IMR-90 (cell line): ENCODE measurements at regions not wholly inside any gene's neighbourhood (a gene's known extent, or its start where the extent isn't known, plus 50 kb on each side); places are given as distances from the start of the nearest gene placed in this dataset.

ENCODE experiments used
- ATAC-seq: fragments of 200-7000 bp; cut with Tn5 transposase; 2 replicates; pipeline ENCODE4 v1.9.1; 2020; ENCODE audit warnings: low read depth, mild to moderate bottlenecking, moderate library complexity
- BruUV-seq: library from RNA; stranded (reverse); fragments of 400-500 nt; replicated peaks from 2 replicates; lab custom pipeline; 2021; lab: Mats Ljungman, UMichigan
- CTCF ChIA-PET: fragments of 300-600 bp; formaldehyde crosslinking; extraction: SDS; loops from one replicate; lab custom pipeline; 2021; ENCODE audit warnings: antibody characterized with exemption; lab: Yijun Ruan, JAX
- POLR2A ChIA-PET: fragments of 300-600 bp; sonication (Branson Sonifier 250); formaldehyde crosslinking; loops from one replicate; lab custom pipeline; 2022; ENCODE audit warnings: antibody characterized with exemption; ENCODE audit not compliant: unreplicated experiment; lab: Charles Lee
- DNase-seq: peaks from one replicate; pipeline ENCODE4 v3.0.0; 2013
- H2AFZ ChIP-seq: replicated peaks from 2 replicates; pipeline ENCODE3; 2013; ENCODE audit warnings: low read length, mild to moderate bottlenecking; ENCODE audit not compliant: poor library complexity
- H2AK5ac ChIP-seq: 2 replicates; pipeline ENCODE4 v1.6.1; 2013; ENCODE audit warnings: low read depth, low read length, inconsistent platforms
- H2AK9ac ChIP-seq: replicated peaks from 2 replicates; pipeline ENCODE3; 2013; ENCODE audit warnings: mild to moderate bottlenecking, low read depth, low read length, moderate library complexity; ENCODE audit not compliant: poor library complexity
- H2BK120ac ChIP-seq: 2 replicates; pipeline ENCODE4 v1.6.1; 2013; ENCODE audit warnings: low read depth, low read length, inconsistent platforms
- H2BK15ac ChIP-seq: 3 replicates; pipeline ENCODE4 v1.6.1; 2013; ENCODE audit warnings: low read depth, low read length, inconsistent platforms
- H2BK20ac ChIP-seq: 2 replicates; pipeline ENCODE4 v1.6.1; 2013; ENCODE audit warnings: low read depth, mild to moderate bottlenecking, inconsistent platforms, low read length, moderate library complexity
- H2BK5ac ChIP-seq: 2 replicates; pipeline ENCODE4 v1.6.1; 2013; ENCODE audit warnings: mild to moderate bottlenecking, low read depth, low read length, inconsistent platforms; ENCODE audit not compliant: poor library complexity, severe bottlenecking
- H3K14ac ChIP-seq: replicated peaks from 2 replicates; pipeline ENCODE4 v1.6.1; 2013; ENCODE audit warnings: low read depth, low read length, inconsistent platforms
- H3K18ac ChIP-seq: 2 replicates; pipeline ENCODE4 v1.6.1; 2013; ENCODE audit warnings: low read depth, low read length, control low read depth
- H3K23ac ChIP-seq: 2 replicates; pipeline ENCODE4 v1.6.1; 2013; ENCODE audit warnings: low read depth, low read length, inconsistent platforms
- H3K27ac ChIP-seq: 2 replicates; pipeline ENCODE4 v1.5.1; 2013; ENCODE audit warnings: mild to moderate bottlenecking, control low read depth, low read length; ENCODE audit not compliant: insufficient read depth
- H3K27me3 ChIP-seq: 2 replicates; pipeline ENCODE4 v1.6.1; 2013; ENCODE audit warnings: low read length; ENCODE audit not compliant: control insufficient read depth, insufficient read depth
- H3K36me3 ChIP-seq: 2 replicates; pipeline ENCODE4 v1.6.1; 2013; ENCODE audit warnings: low read length, mixed read lengths; ENCODE audit not compliant: control insufficient read depth, insufficient read depth
- H3K4ac ChIP-seq: 2 replicates; pipeline ENCODE4 v1.6.1; 2013; ENCODE audit warnings: low read depth, low read length, inconsistent platforms
- H3K4me1 ChIP-seq: 2 replicates; pipeline ENCODE4 v1.6.1; 2013; ENCODE audit warnings: low read length, mixed read lengths; ENCODE audit not compliant: control insufficient read depth, insufficient read depth
- H3K4me2 ChIP-seq: 2 replicates; pipeline ENCODE4 v1.6.1; 2013; ENCODE audit warnings: low read depth, mild to moderate bottlenecking, control low read depth, low read length, moderate library complexity
- H3K4me3 ChIP-seq: 2 replicates; pipeline ENCODE4 v1.5.1; 2013; ENCODE audit warnings: low read depth, mild to moderate bottlenecking, control low read depth, low read length, moderate library complexity; ENCODE audit not compliant: insufficient read depth
- H3K56ac ChIP-seq: 2 replicates; pipeline ENCODE4 v1.6.1; 2013; ENCODE audit warnings: low read length, inconsistent platforms; ENCODE audit not compliant: insufficient read depth; ENCODE audit errors: extremely low read depth
- H3K79me1 ChIP-seq, 2 experiments: 2 replicates each; pipeline ENCODE4 v1.6.1; 2013; ENCODE audit warnings: low read length in 2 of 2, inconsistent platforms in 1 of 2, low read depth in 1 of 2
- H3K9ac ChIP-seq: 2 replicates; pipeline ENCODE4 v1.6.1; 2013; ENCODE audit warnings: low read depth, low read length, control low read depth
- H3K9me1 ChIP-seq: 2 replicates; pipeline ENCODE4 v1.6.1; 2013; ENCODE audit warnings: low read length, inconsistent platforms; ENCODE audit not compliant: insufficient read depth
- H3K9me3 ChIP-seq: 2 replicates; pipeline ENCODE4 v1.6.1; 2013; ENCODE audit warnings: low read length; ENCODE audit not compliant: control insufficient read depth, insufficient read depth
- H4K20me1 ChIP-seq: 2 replicates; pipeline ENCODE4 v1.6.1; 2013; ENCODE audit warnings: low read length, inconsistent platforms; ENCODE audit not compliant: insufficient read depth
- H4K5ac ChIP-seq: 2 replicates; pipeline ENCODE4 v1.6.1; 2013; ENCODE audit warnings: mild to moderate bottlenecking, low read depth, low read length, control low read depth
- H4K8ac ChIP-seq, 2 experiments: 2 replicates each; pipeline ENCODE4 v1.6.1; 2013; ENCODE audit warnings: low read depth in 2 of 2, low read length in 2 of 2, control low read depth in 1 of 2, inconsistent platforms in 1 of 2
- H4K91ac ChIP-seq: 2 replicates; pipeline ENCODE4 v1.6.1; 2013; ENCODE audit warnings: low read depth, low read length, inconsistent platforms; ENCODE audit not compliant: insufficient read depth
- BHLHE40 ChIP-seq: fragments of 150-350 bp; IDR thresholded peaks from 2 replicates; pipeline ENCODE4 v1.6.1; 2016; ENCODE audit warnings: mild to moderate bottlenecking, low read depth, low read length
- CEBPB ChIP-seq: IDR thresholded peaks from 2 replicates; pipeline ENCODE4 v1.6.1; 2012; ENCODE audit warnings: low read depth, low read length, improper control_type of control experiment
- CHD1 ChIP-seq: IDR thresholded peaks from 2 replicates; pipeline ENCODE4 v1.6.1; 2012; ENCODE audit warnings: low read depth, low read length, improper control_type of control experiment
- ELK1 ChIP-seq: fragments of 150-350 bp; IDR thresholded peaks from 2 replicates; pipeline ENCODE4 v1.6.1; 2016; ENCODE audit warnings: low read depth, mild to moderate bottlenecking, low read length, moderate library complexity, borderline replicate concordance
- MAFK ChIP-seq: IDR thresholded peaks from 2 replicates; pipeline ENCODE4 v1.6.1; 2012; ENCODE audit warnings: low read depth, low read length, improper control_type of control experiment
- MAZ ChIP-seq: IDR thresholded peaks from 2 replicates; pipeline ENCODE4 v1.6.1; 2012; ENCODE audit warnings: low read depth, mild to moderate bottlenecking, low read length, improper control_type of control experiment, moderate library complexity, borderline replicate concordance
- NFE2L2 ChIP-seq: fragments of 150-350 bp; IDR thresholded peaks from 2 replicates; pipeline ENCODE4 v1.6.1; 2016; ENCODE audit warnings: low read depth, mild to moderate bottlenecking, low read length
- POLR2A ChIP-seq: IDR thresholded peaks from 2 replicates; pipeline ENCODE4 v1.6.1; 2012; ENCODE audit warnings: mild to moderate bottlenecking, low read depth, low read length
- RAD21 ChIP-seq: IDR thresholded peaks from 2 replicates; pipeline ENCODE4 v1.6.1; 2012; ENCODE audit warnings: low read length, improper control_type of control experiment
- RFX5 ChIP-seq: IDR thresholded peaks from 2 replicates; pipeline ENCODE4 v1.8.0; 2012; ENCODE audit warnings: low read depth, mild to moderate bottlenecking, low read length, moderate library complexity
- SMC3 ChIP-seq: fragments of 150-350 bp; IDR thresholded peaks from 2 replicates; pipeline ENCODE4 v1.6.1; 2016; ENCODE audit warnings: low read depth, mild to moderate bottlenecking, antibody characterized with exemption, low read length, moderate library complexity
- USF2 ChIP-seq: fragments of 150-350 bp; IDR thresholded peaks from 2 replicates; pipeline ENCODE4 v1.6.1; 2017; ENCODE audit warnings: mild to moderate bottlenecking, antibody characterized with exemption, low read length, low read depth
- WGBS, 2 experiments: methylation state at CpG; one replicate each; pipeline versions ENCODE4 v1.1.5 to v1.1.7; 2013; ENCODE audit warnings: missing lambda C conversion rate in 2 of 2; ENCODE audit not compliant: insufficient read length in 1 of 2; ENCODE audit errors: extremely low coverage in 2 of 2; 5-methylcytosine and 5-hydroxymethylcytosine counted together
- dilution Hi-C: fragments of 300-500 bp; cut with HindIII; formaldehyde crosslinking; loops from one replicate; pipeline ENCODE4 v1.14.3; 2018; ENCODE audit warnings: low sequenced_read_pairs; ENCODE audit not compliant: unreplicated experiment
- in situ Hi-C: fragments of 300-500 bp; cut with MboI; formaldehyde crosslinking; loops from 3 replicates; pipeline ENCODE4 v1.14.3; 2019; ENCODE audit warnings: low sequenced_read_pairs, inconsistent platforms, mixed read lengths
- intact Hi-C: fragments of 100-400 bp; cut with micrococcal nuclease; formaldehyde crosslinking; loops from 2 replicates; pipeline ENCODE4 v1.10.0; 2022

GRCh38 chr11:134864233-134864967 is 452.4 kb upstream of the B3GAT1 start:
- POLR2A ChIA-PET, result no interaction called here
- dilution Hi-C loops, result no loop called here
- ATAC-seq, result no peak

More at GRCh38 chr11:134864233-134864967, 452.4 kb upstream of the B3GAT1 start:
- Histone ChIP-seq H2AFZ (no peak overlapping the region), H2BK5ac (no peak overlapping the region), H4K91ac (no peak overlapping the region), H3K4ac (no peak overlapping the region), H3K4me1 (no peaks in the 10 kb centered on the region), H3K9me1 (no peaks in the 10 kb centered on the region), H2BK20ac (no peak overlapping the region), H2BK15ac (no peak overlapping the region), H3K9ac (no peak overlapping the region), H2BK120ac (no peak overlapping the region), H3K23ac (no peak overlapping the region), H2AK9ac (no peak overlapping the region), H4K8ac (no peak overlapping the region), H3K79me1 (no peaks in the 10 kb centered on the region), H3K9me3 (peaks cover 10% of the 10 kb centered on the region), H3K18ac (no peak overlapping the region), H3K56ac (no peak overlapping the region), H2AK5ac (no peak overlapping the region), H3K14ac (no peak overlapping the region), H3K36me3 (no peaks in the 10 kb centered on the region), H4K5ac (no peak overlapping the region), H4K20me1 (no peaks in the 10 kb centered on the region), H3K27me3 (no peaks in the 10 kb centered on the region), H3K4me2 (no peak overlapping the region), H3K4me3 (no peak overlapping the region), H3K27ac (no peak overlapping the region)
- no peak for DNase-seq
- CTCF ChIA-PET, result no interaction called here
- intact Hi-C loops (no loop called here), in situ Hi-C loops (no loop called here)
- TF ChIP-seq RAD21 (no peak), BHLHE40 (no peak), POLR2A (no peak), MAFK (no peak), USF2 (no peak), ELK1 (no peak), MAZ (no peak), NFE2L2 (no peak), SMC3 (no peak), RFX5 (no peak), CEBPB (no peak), CHD1 (no peak)
- 60% methylated on average over 6 of the region's 23 CpGs; no CpG with 5 or more reads in 1 of the 2 experiments for WGBS, 2 experiments
- no TSS peak for BruUV-seq
